ENCODE measurements at regions not wholly inside any gene's neighbourhood (a gene's known extent, or its start where the extent isn't known, plus 50 kb on each side); places are given as distances from the start of the nearest gene placed in this dataset.

- no peak overlapping the region for H3K4me3 ChIP-seq (ENCODE audit: low read depth, low read length)
- DNase-seq (ENCODE audit: low read depth): no peak
- no peaks in the 10 kb centered on the region for H3K36me3 ChIP-seq (ENCODE audit: control insufficient read depth, insufficient read depth, low read length)
- peaks cover 2% of the 10 kb centered on the region for H3K27me3 ChIP-seq (ENCODE audit: control insufficient read depth, insufficient read depth, low read length)
- TF ChIP-seq, protein P1, sequence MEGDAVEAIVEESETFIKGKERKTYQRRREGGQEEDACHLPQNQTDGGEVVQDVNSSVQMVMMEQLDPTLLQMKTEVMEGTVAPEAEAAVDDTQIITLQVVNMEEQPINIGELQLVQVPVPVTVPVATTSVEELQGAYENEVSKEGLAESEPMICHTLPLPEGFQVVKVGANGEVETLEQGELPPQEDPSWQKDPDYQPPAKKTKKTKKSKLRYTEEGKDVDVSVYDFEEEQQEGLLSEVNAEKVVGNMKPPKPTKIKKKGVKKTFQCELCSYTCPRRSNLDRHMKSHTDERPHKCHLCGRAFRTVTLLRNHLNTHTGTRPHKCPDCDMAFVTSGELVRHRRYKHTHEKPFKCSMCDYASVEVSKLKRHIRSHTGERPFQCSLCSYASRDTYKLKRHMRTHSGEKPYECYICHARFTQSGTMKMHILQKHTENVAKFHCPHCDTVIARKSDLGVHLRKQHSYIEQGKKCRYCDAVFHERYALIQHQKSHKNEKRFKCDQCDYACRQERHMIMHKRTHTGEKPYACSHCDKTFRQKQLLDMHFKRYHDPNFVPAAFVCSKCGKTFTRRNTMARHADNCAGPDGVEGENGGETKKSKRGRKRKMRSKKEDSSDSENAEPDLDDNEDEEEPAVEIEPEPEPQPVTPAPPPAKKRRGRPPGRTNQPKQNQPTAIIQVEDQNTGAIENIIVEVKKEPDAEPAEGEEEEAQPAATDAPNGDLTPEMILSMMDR (IDR thresholded peaks at IDR 0.05; ENCODE audit: insufficient read depth, low read length, poor library complexity, severe bottlenecking): no peak
These were observed 121.0 kb upstream of the ZMIZ1 start for GRCh38 chr10:78947733-78948132.

- Histone ChIP-seq H3K4me3 (ENCODE audit: low read depth, low read length) (no peak overlapping the region), H3K36me3 (ENCODE audit: control insufficient read depth, insufficient read depth, low read length) (no peaks in the 10 kb centered on the region), H3K27me3 (ENCODE audit: control insufficient read depth, insufficient read depth, low read length) (peaks cover 2% of the 10 kb centered on the region)
- no peak for DNase-seq (ENCODE audit: low read depth)
- TF ChIP-seq, protein P1 (IDR thresholded peaks at IDR 0.05; ENCODE audit: insufficient read depth, low read length, poor library complexity, severe bottlenecking): no peak
These were observed 120.1 kb upstream of the ZMIZ1 start for GRCh38 chr10:78948621-78949030.

- DNase-seq (ENCODE audit: low read depth): no peak
- TF ChIP-seq, protein P1 (IDR thresholded peaks at IDR 0.05; ENCODE audit: insufficient read depth, low read length, poor library complexity, severe bottlenecking): no peak
- Histone ChIP-seq H3K27me3 (ENCODE audit: control insufficient read depth, insufficient read depth, low read length) (peaks cover 2% of the 10 kb centered on the region), H3K4me3 (ENCODE audit: low read depth, low read length) (no peak overlapping the region), H3K36me3 (ENCODE audit: control insufficient read depth, insufficient read depth, low read length) (no peaks in the 10 kb centered on the region)
These were observed 117.8 kb upstream of the ZMIZ1 start for GRCh38 chr10:78950656-78951587.

DNA sequence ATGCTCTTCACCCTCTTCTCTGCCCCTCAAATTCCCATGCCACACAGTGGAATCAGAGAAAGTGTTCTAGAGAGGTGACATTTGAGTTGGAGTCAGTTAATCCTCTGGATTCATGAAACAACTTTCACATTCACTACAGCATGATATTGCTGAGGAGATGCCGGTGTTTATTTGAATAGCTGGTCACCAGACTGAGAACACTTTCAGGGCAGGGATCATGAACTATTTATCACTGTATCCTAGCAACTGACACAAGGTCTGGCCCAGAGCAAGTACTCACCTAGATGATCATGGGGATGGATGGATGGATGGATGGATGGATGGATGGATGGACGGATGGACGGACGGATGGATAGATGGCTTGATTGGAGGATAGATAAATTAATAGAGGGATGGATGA is 116.7 kb upstream of the ZMIZ1 start:
- Histone ChIP-seq H3K27me3 (ENCODE audit: control insufficient read depth, insufficient read depth, low read length) (peaks cover 2% of the 10 kb centered on the region), H3K36me3 (ENCODE audit: control insufficient read depth, insufficient read depth, low read length) (no peaks in the 10 kb centered on the region), H3K4me3 (ENCODE audit: low read depth, low read length) (no peak overlapping the region)
- DNase-seq (ENCODE audit: low read depth): no peak
- TF ChIP-seq, protein P1 (IDR thresholded peaks at IDR 0.05; ENCODE audit: insufficient read depth, low read length, poor library complexity, severe bottlenecking): no peak

- TF ChIP-seq, protein P1 (IDR thresholded peaks at IDR 0.05; ENCODE audit: insufficient read depth, low read length, poor library complexity, severe bottlenecking): no peak
- Histone ChIP-seq H3K36me3 (ENCODE audit: control insufficient read depth, insufficient read depth, low read length) (no peaks in the 10 kb centered on the region), H3K27me3 (ENCODE audit: control insufficient read depth, insufficient read depth, low read length) (peaks cover 2% of the 10 kb centered on the region), H3K4me3 (ENCODE audit: low read depth, low read length) (no peak overlapping the region)
- DNase-seq (ENCODE audit: low read depth): no peak
These were observed 116.1 kb upstream of the ZMIZ1 start for GRCh38 chr10:78952686-78953085.
